ENCODE measurements at regions not wholly inside any gene's neighbourhood (a gene's known extent, or its start where the extent isn't known, plus 50 kb on each side); places are given as distances from the start of the nearest gene placed in this dataset.
A peak's percentile ranks its signal among the peaks of the same experiment; 100 is the strongest.

DNA sequence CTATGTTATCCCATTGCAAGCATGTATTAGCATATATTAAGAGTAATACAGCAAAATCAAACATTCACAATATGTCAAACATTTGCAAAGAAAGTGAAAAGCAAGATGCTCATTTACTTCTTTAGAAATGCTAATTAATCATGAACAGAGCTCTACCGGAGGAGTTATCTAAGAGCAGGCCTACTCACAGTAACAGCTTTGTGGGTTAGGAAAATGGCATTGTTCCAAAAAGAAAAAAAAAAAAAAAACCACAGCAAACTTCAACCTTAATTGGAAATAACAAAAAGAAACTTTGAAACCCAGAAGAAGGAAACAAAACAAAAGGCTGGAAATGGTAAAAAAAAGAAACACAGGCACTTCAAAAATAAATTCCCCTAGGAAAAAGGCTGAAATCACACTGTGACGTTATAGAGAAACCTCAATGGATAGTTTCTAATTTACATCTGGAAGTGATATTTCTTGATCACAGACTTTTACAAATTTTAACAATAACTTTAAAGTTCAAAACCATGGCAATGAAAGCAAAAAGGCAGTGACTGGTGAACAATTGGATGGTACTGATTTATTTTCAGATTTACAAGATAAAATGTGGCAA is 1236.8 kb upstream of the SPRY2 start:
- peak overlapping the region; percentile 96 for H3K27ac Mint-ChIP-seq
- ATAC-seq, result peak; percentile 56
- peak overlapping the region; percentile 24; the same call in 1 of the 3 replicates for H3K4me3 Mint-ChIP-seq

More for the DNA sequence above, 1236.8 kb upstream of the SPRY2 start:
- Histone ChIP-seq H3K4me1 (ENCODE audit: insufficient read depth) (peaks cover 9% of the 10 kb centered on the region), H3K79me2 (replicated peaks; ENCODE audit: insufficient read depth) (no peaks in the 10 kb centered on the region), H3F3A (replicated peaks; ENCODE audit: low read depth) (no peaks in the 10 kb centered on the region), H2AFZ (no peak overlapping the region), H3K9me2 (ENCODE audit: insufficient read depth) (no peaks in the 10 kb centered on the region), H3K36me3 (ENCODE audit: insufficient read depth) (no peaks in the 10 kb centered on the region), H3K27me3 (ENCODE audit: insufficient read depth) (no peaks in the 10 kb centered on the region), H4K20me1 (replicated peaks; ENCODE audit: insufficient read depth) (no peaks in the 10 kb centered on the region), H3K27ac (ENCODE audit: low read depth) (no peak overlapping the region), H3K4me3 (no peak overlapping the region), H3K4me2 (0 out of 2 replicates have a peak overlapping the region, but pooled peaks have one; percentile 1)
- TF ChIP-seq EZH2 (IDR thresholded peaks at IDR 0.05; ENCODE audit: low read depth, unreplicated experiment) (no peak), POLR2AphosphoS5 (IDR thresholded peaks at IDR 0.05; ENCODE audit: low read depth) (no peak), JUNB (IDR thresholded peaks at IDR 0.05; ENCODE audit: unreplicated experiment) (no peak), REST (IDR thresholded peaks at IDR 0.05; ENCODE audit: unreplicated experiment) (no peak), EZH2phosphoT487 (IDR thresholded peaks at IDR 0.05; ENCODE audit: unreplicated experiment) (no peak), ZNF114 (CRISPR knock-in tag; IDR thresholded peaks at IDR 0.05) (no peak), NANOG (IDR thresholded peaks at IDR 0.05; ENCODE audit: borderline replicate concordance) (no peak), CTCF (conservative IDR thresholded peaks at IDR 0.05; ENCODE audit: low read depth in 2 of 2) (no peak), CREB1 (CRISPR knock-in tag; IDR thresholded peaks at IDR 0.05; ENCODE audit: low read depth) (no peak), ZNF331 (CRISPR knock-in tag; IDR thresholded peaks at IDR 0.05; ENCODE audit: low read depth) (no peak), STAT1 (IDR thresholded peaks at IDR 0.05; ENCODE audit: unreplicated experiment) (no peak)
- TF ChIP-seq, protein P1, sequence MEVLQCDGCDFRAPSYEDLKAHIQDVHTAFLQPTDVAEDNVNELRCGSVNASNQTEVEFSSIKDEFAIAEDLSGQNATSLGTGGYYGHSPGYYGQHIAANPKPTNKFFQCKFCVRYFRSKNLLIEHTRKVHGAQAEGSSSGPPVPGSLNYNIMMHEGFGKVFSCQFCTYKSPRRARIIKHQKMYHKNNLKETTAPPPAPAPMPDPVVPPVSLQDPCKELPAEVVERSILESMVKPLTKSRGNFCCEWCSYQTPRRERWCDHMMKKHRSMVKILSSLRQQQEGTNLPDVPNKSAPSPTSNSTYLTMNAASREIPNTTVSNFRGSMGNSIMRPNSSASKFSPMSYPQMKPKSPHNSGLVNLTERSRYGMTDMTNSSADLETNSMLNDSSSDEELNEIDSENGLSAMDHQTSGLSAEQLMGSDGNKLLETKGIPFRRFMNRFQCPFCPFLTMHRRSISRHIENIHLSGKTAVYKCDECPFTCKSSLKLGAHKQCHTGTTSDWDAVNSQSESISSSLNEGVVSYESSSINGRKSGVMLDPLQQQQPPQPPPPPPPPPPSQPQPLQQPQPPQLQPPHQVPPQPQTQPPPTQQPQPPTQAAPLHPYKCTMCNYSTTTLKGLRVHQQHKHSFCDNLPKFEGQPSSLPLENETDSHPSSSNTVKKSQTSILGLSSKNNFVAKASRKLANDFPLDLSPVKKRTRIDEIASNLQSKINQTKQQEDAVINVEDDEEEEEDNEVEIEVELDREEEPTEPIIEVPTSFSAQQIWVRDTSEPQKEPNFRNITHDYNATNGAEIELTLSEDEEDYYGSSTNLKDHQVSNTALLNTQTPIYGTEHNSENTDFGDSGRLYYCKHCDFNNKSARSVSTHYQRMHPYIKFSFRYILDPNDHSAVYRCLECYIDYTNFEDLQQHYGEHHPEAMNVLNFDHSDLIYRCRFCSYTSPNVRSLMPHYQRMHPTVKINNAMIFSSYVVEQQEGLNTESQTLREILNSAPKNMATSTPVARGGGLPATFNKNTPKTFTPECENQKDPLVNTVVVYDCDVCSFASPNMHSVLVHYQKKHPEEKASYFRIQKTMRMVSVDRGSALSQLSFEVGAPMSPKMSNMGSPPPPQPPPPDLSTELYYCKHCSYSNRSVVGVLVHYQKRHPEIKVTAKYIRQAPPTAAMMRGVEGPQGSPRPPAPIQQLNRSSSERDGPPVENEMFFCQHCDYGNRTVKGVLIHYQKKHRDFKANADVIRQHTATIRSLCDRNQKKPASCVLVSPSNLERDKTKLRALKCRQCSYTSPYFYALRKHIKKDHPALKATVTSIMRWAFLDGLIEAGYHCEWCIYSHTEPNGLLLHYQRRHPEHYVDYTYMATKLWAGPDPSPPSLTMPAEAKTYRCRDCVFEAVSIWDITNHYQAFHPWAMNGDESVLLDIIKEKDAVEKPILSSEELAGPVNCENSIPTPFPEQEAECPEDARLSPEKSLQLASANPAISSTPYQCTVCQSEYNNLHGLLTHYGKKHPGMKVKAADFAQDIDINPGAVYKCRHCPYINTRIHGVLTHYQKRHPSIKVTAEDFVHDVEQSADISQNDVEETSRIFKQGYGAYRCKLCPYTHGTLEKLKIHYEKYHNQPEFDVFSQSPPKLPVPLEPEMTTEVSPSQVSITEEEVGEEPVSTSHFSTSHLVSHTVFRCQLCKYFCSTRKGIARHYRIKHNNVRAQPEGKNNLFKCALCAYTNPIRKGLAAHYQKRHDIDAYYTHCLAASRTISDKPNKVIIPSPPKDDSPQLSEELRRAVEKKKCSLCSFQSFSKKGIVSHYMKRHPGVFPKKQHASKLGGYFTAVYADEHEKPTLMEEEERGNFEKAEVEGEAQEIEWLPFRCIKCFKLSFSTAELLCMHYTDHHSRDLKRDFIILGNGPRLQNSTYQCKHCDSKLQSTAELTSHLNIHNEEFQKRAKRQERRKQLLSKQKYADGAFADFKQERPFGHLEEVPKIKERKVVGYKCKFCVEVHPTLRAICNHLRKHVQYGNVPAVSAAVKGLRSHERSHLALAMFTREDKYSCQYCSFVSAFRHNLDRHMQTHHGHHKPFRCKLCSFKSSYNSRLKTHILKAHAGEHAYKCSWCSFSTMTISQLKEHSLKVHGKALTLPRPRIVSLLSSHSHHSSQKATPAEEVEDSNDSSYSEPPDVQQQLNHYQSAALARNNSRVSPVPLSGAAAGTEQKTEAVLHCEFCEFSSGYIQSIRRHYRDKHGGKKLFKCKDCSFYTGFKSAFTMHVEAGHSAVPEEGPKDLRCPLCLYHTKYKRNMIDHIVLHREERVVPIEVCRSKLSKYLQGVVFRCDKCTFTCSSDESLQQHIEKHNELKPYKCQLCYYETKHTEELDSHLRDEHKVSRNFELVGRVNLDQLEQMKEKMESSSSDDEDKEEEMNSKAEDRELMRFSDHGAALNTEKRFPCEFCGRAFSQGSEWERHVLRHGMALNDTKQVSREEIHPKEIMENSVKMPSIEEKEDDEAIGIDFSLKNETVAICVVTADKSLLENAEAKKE (CRISPR knock-in tag; IDR thresholded peaks at IDR 0.05), result no peak
- TF ChIP-seq, protein P2, sequence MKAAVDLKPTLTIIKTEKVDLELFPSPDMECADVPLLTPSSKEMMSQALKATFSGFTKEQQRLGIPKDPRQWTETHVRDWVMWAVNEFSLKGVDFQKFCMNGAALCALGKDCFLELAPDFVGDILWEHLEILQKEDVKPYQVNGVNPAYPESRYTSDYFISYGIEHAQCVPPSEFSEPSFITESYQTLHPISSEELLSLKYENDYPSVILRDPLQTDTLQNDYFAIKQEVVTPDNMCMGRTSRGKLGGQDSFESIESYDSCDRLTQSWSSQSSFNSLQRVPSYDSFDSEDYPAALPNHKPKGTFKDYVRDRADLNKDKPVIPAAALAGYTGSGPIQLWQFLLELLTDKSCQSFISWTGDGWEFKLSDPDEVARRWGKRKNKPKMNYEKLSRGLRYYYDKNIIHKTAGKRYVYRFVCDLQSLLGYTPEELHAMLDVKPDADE (IDR thresholded peaks at IDR 0.05), result no peak
- Mint-ChIP-seq H3K36me3 (ENCODE audit: low read depth) (no peaks in the 10 kb centered on the region), H3K4me1 (peaks cover 13% of the 10 kb centered on the region; the same call in 2 of the 3 replicates), H3K27me3 (ENCODE audit: insufficient read depth, low read depth, poor library complexity) (no peaks in the 10 kb centered on the region), H3K9me3 (no peaks in the 10 kb centered on the region)
- peak; percentile 34 for DNase-seq (ENCODE audit: low spot score)
